Trophoblast cell (in vitro differentiated cells and primary cell): ENCODE measurements at regions not wholly inside any gene's neighbourhood (a gene's known extent, or its start where the extent isn't known, plus 50 kb on each side); places are given as distances from the start of the nearest gene placed in this dataset.

Experiments
- DNase-seq, 2 donors: peaks; one replicate each; pipeline ENCODE4 v3.0.0-alpha.2; 2016
- H2AFZ ChIP-seq: 2 replicates; pipeline ENCODE4 v1.6.1; 2013; ENCODE audit warnings: low read length, moderate library complexity, mild to moderate bottlenecking; ENCODE audit not compliant: insufficient read depth, poor library complexity
- H2AK5ac ChIP-seq: 2 replicates; pipeline ENCODE4 v1.6.1; 2013; ENCODE audit warnings: mild to moderate bottlenecking, low read length
- H2BK120ac ChIP-seq: 2 replicates; pipeline ENCODE4 v1.6.1; 2013; ENCODE audit warnings: low read length, mild to moderate bottlenecking, moderate library complexity; ENCODE audit not compliant: insufficient read depth, poor library complexity
- H2BK12ac ChIP-seq: 2 replicates; pipeline ENCODE4 v1.6.1; 2013; ENCODE audit warnings: mild to moderate bottlenecking, low read length, moderate library complexity
- H2BK5ac ChIP-seq: 2 replicates; pipeline ENCODE4 v1.6.1; 2013; ENCODE audit warnings: low read length, low read depth, moderate library complexity, mild to moderate bottlenecking; ENCODE audit not compliant: poor library complexity
- H3K14ac ChIP-seq: 2 replicates; pipeline ENCODE4 v1.6.1; 2013; ENCODE audit warnings: mild to moderate bottlenecking, low read length
- H3K18ac ChIP-seq: 2 replicates; pipeline ENCODE4 v1.6.1; 2013; ENCODE audit warnings: mild to moderate bottlenecking, low read length
- H3K23ac ChIP-seq: 2 replicates; pipeline ENCODE4 v1.6.1; 2013; ENCODE audit warnings: low read length
- H3K27ac ChIP-seq: 2 replicates; pipeline ENCODE4 v1.5.1; 2013; ENCODE audit warnings: low read depth, mild to moderate bottlenecking, inconsistent platforms, low read length, moderate library complexity
- H3K27me3 ChIP-seq: 2 replicates; pipeline ENCODE4 v1.6.1; 2013; ENCODE audit warnings: inconsistent platforms, mild to moderate bottlenecking, low read length, moderate library complexity; ENCODE audit not compliant: insufficient read depth
- H3K36me3 ChIP-seq, 2 experiments: 1 replicate in 1 of 2; 2 replicates in 1 of 2; pipeline ENCODE4 v1.6.1; 2013; ENCODE audit warnings: low read length in 2 of 2, mild to moderate bottlenecking in 2 of 2, moderate library complexity in 1 of 2; ENCODE audit not compliant: insufficient read depth in 2 of 2, control insufficient read depth in 1 of 2
- H3K4ac ChIP-seq: 2 replicates; pipeline ENCODE4 v1.6.1; 2013; ENCODE audit warnings: low read depth, mild to moderate bottlenecking, low read length, moderate library complexity
- H3K4me1 ChIP-seq, 2 experiments: 1 replicate in 1 of 2; 2 replicates in 1 of 2; pipeline ENCODE4 v1.6.1; 2013; ENCODE audit warnings: low read length in 2 of 2, mild to moderate bottlenecking in 2 of 2, moderate library complexity in 1 of 2; ENCODE audit not compliant: insufficient read depth in 2 of 2, control insufficient read depth in 1 of 2
- H3K4me2 ChIP-seq: 2 replicates; pipeline ENCODE4 v1.6.1; 2013; ENCODE audit warnings: inconsistent platforms, mild to moderate bottlenecking, low read length, moderate library complexity
- H3K4me3 ChIP-seq: 2 replicates; pipeline ENCODE4 v1.5.1; 2013; ENCODE audit warnings: mild to moderate bottlenecking, low read depth, low read length, inconsistent platforms
- H3K79me1 ChIP-seq: one replicate; pipeline ENCODE4 v1.6.1; 2013; ENCODE audit warnings: low read length
- H3K79me2 ChIP-seq: 2 replicates; pipeline ENCODE4 v1.6.1; 2013; ENCODE audit warnings: low read length, mild to moderate bottlenecking; ENCODE audit not compliant: control insufficient read depth, insufficient read depth, poor library complexity
- H3K9ac ChIP-seq: 2 replicates; pipeline ENCODE4 v1.6.1; 2013; ENCODE audit warnings: mild to moderate bottlenecking, low read length
- H3K9me3 ChIP-seq: 2 replicates; pipeline ENCODE4 v1.6.1; 2013; ENCODE audit warnings: low read depth, mild to moderate bottlenecking, control low read depth, inconsistent platforms, low read length; ENCODE audit not compliant: insufficient read depth
- H4K12ac ChIP-seq: 2 replicates; pipeline ENCODE4 v1.6.1; 2013; ENCODE audit warnings: low read depth, mild to moderate bottlenecking, low read length, moderate library complexity
- H4K8ac ChIP-seq: 2 replicates; pipeline ENCODE4 v1.6.1; 2013; ENCODE audit warnings: low read depth, mild to moderate bottlenecking, low read length, moderate library complexity
- H4K91ac ChIP-seq: one replicate; pipeline ENCODE4 v1.6.1; 2013; ENCODE audit warnings: low read depth, mild to moderate bottlenecking, low read length, moderate library complexity
- WGBS: extraction: QIAGEN DNeasy Blood & Tissue Kit; methylation state at CpG from one replicate; pipeline ENCODE4 v1.1.7; 2013; ENCODE audit warnings: missing lambda C conversion rate; ENCODE audit not compliant: insufficient read length, insufficient coverage; ENCODE audit errors: extremely low coverage; 5-methylcytosine and 5-hydroxymethylcytosine counted together

DNA sequence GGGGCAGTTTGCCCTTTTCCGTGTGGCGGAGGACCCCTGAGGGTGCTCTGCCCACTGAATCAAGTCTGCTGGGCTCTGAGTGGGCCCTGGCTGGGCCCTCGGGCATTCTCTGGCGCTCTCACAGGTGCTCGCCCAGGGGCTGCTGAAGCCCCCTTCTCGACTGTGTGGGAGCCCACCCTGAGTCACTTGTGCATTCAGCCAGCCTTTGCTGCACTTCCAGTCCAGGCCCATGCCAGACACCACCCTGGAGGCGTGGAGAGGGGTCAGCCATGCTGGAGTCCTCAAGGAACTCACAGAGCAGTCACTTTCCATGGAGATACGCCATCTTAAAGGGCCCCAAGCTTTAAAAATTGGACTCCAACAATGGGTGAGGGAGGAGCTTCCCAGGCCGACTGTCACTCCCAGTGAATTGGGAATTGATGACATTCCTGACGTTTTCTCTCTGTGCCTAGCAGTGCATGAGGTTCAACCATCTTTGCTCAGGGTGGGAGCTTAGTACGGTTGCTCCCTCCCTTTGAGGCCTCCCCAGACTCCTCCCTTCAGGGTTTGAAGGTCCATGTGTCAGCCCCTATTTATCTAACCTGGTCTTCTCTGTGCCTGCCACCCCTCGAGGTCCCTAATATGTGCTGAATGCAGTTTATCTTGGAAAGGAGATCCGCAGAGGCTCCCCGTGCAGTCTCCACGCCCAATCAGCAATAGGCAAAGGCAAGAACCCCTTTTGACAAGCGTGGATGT, 71.8 kb upstream of the HS6ST1 start:
- Histone ChIP-seq H3K4me1 (peaks cover 6 to 8% of the 10 kb centered on the region in 2 experiments), H3K27ac (no peak overlapping the region), H4K91ac (no peak overlapping the region), H2BK12ac (peak overlapping the region; percentile 58), H3K79me1 (peaks cover 4% of the 10 kb centered on the region), H2AK5ac (peak overlapping the region; percentile 35), H3K18ac (peak overlapping the region; percentile 23), H4K12ac (no peak overlapping the region), H2BK5ac (no peak overlapping the region), H3K9ac (no peak overlapping the region), H3K27me3 (no peaks in the 10 kb centered on the region), H3K36me3 (no peaks in the 10 kb centered on the region), H3K4me3 (no peak overlapping the region), H4K8ac (no peak overlapping the region), H3K9me3 (no peaks in the 10 kb centered on the region), H3K4me2 (no peak overlapping the region), H2BK120ac (peak overlapping the region; percentile 1), H2AFZ (no peak overlapping the region), H3K14ac (peak overlapping the region; percentile 32), H3K23ac (no peak overlapping the region), H3K79me2 (no peaks in the 10 kb centered on the region), H3K4ac (no peak overlapping the region)
- DNase-seq = no peak
- no CpG with 5 or more reads among the region's 16 CpGs for WGBS

DNA sequence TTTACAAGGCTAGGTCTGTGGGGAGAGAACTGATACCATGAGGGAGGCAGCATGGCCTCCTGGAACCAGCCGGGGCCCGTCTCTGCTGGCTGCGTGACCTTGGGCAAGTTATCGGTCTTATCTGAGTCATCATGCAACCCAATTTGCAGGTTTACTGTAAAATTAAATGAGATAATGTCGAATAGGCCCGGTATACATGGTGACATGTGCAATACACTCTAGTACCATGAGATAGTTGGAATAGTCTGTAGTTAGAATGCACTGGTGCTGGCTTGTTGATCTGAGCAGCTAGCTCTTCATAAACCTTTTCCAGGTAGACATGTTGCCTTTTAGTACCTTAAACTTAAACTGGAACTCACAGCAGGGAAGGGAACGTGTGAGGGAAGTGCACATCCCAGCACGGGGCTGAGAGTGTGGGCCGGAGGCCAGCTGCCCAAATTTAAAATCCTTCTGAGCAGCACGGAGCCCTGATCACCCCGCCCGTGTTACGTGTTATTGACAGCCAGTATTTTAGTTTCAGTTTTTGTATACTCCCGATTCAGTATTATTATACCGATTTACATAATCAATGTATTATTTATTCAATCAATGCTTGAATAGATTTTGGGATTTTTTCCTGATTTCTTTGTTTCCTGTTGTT, 72.4 kb upstream of the HS6ST1 start:
- Histone ChIP-seq H3K27ac (no peak overlapping the region), H2BK120ac (peak overlapping the region; percentile 1), H3K9me3 (no peaks in the 10 kb centered on the region), H3K23ac (no peak overlapping the region), H3K79me1 (peaks cover 7% of the 10 kb centered on the region), H4K8ac (no peak overlapping the region), H2AFZ (no peak overlapping the region), H3K4me2 (no peak overlapping the region), H3K4ac (no peak overlapping the region), H3K14ac (no peak overlapping the region), H2BK5ac (no peak overlapping the region), H4K12ac (no peak overlapping the region), H3K4me1 (peaks cover 10 to 14% of the 10 kb centered on the region in 2 experiments), H3K36me3 (no peaks in the 10 kb centered on the region), H3K79me2 (no peaks in the 10 kb centered on the region), H2BK12ac (no peak overlapping the region), H3K27me3 (no peaks in the 10 kb centered on the region), H2AK5ac (no peak overlapping the region), H3K9ac (no peak overlapping the region), H3K4me3 (no peak overlapping the region), H4K91ac (no peak overlapping the region), H3K18ac (no peak overlapping the region)
- no CpG with 5 or more reads among the region's 15 CpGs for WGBS
- peak; percentile 29 to 64 for DNase-seq

DNA sequence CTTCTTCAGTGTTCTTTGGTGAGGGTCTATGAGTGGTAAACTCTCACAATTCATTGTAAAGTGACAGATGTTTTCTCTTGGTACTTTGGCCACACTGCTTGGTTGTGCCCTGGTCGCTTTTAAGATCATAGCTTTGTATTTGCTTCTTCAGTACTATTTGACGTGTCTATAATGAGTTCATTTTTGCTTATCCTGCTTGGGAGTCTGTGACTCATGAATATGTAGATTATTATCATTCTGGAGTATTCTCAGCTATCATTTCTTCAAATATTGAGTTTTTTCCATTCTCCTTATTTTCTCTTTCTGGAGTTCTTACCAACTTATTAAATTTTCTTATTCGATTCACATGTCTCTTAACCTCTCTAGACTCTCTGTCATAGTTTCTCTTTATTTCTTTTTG, 73.0 kb upstream of the HS6ST1 start:
- no peak overlapping the region for H2AFZ ChIP-seq
- no peak overlapping the region for H3K4ac ChIP-seq
- no peaks in the 10 kb centered on the region for H3K36me3 ChIP-seq
- H4K12ac ChIP-seq = no peak overlapping the region
- H2BK5ac ChIP-seq = no peak overlapping the region
- H3K9me3 ChIP-seq = no peaks in the 10 kb centered on the region
- no peak overlapping the region for H3K18ac ChIP-seq
- H3K79me2 ChIP-seq = no peaks in the 10 kb centered on the region
- H3K4me3 ChIP-seq = no peak overlapping the region
- peak in 1 of 2 donors; percentile 47 for DNase-seq
- no peak overlapping the region for H3K14ac ChIP-seq
- no peak overlapping the region for H3K4me2 ChIP-seq
- H2AK5ac ChIP-seq = no peak overlapping the region
- no peak overlapping the region for H4K8ac ChIP-seq
- no peak overlapping the region for H2BK12ac ChIP-seq
- no peaks in the 10 kb centered on the region for H3K27me3 ChIP-seq
- H3K79me1 ChIP-seq = peaks cover 8% of the 10 kb centered on the region
- no peak overlapping the region for H4K91ac ChIP-seq
- peaks cover 13 to 17% of the 10 kb centered on the region in 2 experiments for H3K4me1 ChIP-seq
- H3K23ac ChIP-seq = no peak overlapping the region
- no CpG with 5 or more reads among the region's 3 CpGs for WGBS
- H3K9ac ChIP-seq = no peak overlapping the region
- H2BK120ac ChIP-seq = no peak overlapping the region
- no peak overlapping the region for H3K27ac ChIP-seq

DNA sequence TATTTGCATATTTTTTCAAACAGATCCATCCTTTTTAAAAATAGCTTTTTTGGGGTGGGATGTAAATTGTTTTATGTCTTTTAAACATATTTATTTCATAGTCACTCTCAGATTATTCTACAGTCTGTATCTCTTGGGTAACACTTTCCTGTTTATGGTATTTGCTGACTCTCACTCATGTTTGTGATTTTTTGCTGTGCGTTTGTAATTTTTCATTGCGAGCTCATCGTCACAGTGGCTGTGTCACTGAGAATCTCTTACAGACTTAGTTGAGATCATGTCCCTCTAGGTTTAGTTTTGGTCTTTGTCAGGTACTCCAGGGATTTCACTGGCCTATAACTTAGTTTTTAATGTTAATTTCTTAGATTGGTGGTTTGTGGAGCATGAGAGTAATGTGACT, 73.5 kb upstream of the HS6ST1 start:
- Histone ChIP-seq H2BK12ac (no peak overlapping the region), H3K4me2 (no peak overlapping the region), H3K23ac (no peak overlapping the region), H3K4ac (no peak overlapping the region), H4K12ac (no peak overlapping the region), H3K18ac (no peak overlapping the region), H3K79me2 (no peaks in the 10 kb centered on the region), H3K36me3 (no peaks in the 10 kb centered on the region), H3K27me3 (no peaks in the 10 kb centered on the region), H4K8ac (no peak overlapping the region), H2AFZ (no peak overlapping the region), H2AK5ac (no peak overlapping the region), H4K91ac (no peak overlapping the region), H3K9ac (no peak overlapping the region), H3K27ac (no peak overlapping the region), H3K79me1 (peaks cover 8% of the 10 kb centered on the region), H2BK5ac (no peak overlapping the region), H3K9me3 (no peaks in the 10 kb centered on the region), H2BK120ac (no peak overlapping the region), H3K4me1 (peaks cover 13 to 17% of the 10 kb centered on the region in 2 experiments), H3K14ac (no peak overlapping the region), H3K4me3 (no peak overlapping the region)
- DNase-seq = peak; percentile 23 to 67
- WGBS = no CpG with 5 or more reads among the region's 3 CpGs
